ENCODE measurements at regions not wholly inside any gene's neighbourhood (a gene's known extent, or its start where the extent isn't known, plus 50 kb on each side); places are given as distances from the start of the nearest gene placed in this dataset.

DNA sequence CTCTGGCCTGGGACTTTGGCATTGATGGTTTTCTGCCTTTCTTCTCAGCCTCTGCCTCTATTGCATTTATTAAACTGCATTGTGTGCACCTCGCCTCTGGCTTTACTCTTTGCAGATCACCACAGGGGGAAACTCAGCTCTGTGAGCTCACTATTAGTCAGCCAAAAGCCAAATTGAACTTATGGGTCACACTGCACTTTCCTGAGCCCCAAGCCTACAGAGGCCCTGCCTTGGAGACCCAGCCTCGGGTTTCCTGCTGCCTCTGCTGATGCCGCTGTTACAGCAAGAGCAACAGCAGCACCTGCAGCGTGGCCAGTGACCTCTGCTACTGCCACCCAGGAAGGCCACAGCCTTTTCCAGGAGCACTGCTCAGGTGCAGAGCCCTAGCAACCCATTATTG, 122.5 kb downstream of the DAD1 start:
- ATAC-seq: peak; percentile 30
- no peak for DNase-seq
- no peaks in the 10 kb centered on the region for H3K9me3 Mint-ChIP-seq (ENCODE audit: low read depth)
- H3K36me3 Mint-ChIP-seq (ENCODE audit: low read depth): no peaks in the 10 kb centered on the region
- no peak overlapping the region for H3K27ac Mint-ChIP-seq
- no peaks in the 10 kb centered on the region for H3K4me1 Mint-ChIP-seq
- POLR2A ChIA-PET: no interaction called here
- intact Hi-C loops (cut with DNase I, micrococcal nuclease): no loop called here
- CTCF ChIA-PET: no interaction called here
- no peaks in the 10 kb centered on the region for H3K27me3 Mint-ChIP-seq
- H3K4me3 Mint-ChIP-seq: no peak overlapping the region

DNA sequence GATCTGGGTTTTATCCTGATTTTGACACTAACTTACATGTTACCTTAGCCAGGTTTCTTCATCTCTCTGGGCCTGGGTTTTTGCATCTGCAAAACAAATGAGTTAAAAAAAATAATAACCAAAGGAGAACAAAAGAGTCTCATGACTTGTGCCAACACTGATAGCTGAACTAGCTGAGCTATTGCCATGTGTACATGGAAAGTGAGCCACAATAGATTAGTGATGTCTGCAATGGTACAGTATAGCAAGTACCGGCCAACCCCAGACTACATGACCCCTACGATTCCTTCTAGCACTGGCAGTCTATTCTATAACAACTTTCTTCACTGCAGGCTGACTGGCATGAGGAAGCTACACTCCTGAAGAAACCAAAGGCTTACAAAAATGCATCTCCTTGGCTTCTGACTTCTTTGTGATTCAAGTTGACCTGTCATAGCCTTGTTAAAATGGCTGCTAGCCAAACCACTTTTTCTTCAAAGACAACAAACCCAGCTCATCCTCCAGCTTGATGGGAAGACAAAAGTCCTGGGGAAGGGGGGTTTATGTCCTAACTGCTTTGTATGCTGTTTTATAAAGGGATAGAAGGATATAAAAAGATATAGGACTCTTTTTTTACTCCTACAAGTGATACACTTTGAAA, 123.7 kb downstream of the DAD1 start:
- ATAC-seq: no peak
- POLR2A ChIA-PET: no interaction called here
- no peaks in the 10 kb centered on the region for H3K9me3 Mint-ChIP-seq (ENCODE audit: low read depth)

DNA sequence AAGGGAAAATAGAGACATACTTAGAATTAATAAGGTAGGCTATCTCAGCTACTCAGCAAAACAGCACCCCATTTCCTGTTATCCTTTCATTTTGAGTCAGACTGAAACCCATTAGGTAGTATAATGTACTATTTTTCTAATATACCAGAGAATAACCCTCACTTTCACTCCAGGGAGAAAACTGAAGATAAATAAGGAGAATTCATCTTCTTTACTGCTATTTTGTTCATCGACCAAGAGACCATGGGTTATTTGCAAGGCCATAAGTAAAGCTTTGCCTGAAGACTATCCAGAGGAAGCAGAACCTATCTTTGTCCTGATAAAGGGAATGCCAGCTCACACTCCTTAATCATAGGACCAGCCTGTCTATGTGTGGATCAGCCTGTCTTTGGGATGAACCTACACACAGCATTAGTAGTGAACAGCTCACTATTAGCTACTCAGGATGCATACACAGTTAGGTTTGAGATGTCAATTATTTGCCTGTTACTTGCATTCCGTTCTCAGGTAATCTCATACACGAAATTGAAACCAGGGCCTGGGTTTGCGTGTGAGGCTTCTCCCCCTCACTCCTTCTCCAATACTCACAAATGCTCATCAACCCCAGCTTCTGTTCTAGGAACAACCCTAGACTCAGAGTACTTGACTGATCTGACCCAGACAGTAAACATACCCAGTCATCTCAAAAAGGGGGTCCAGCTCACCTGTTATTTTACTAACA, 124.4 kb downstream of the DAD1 start:
- CTCF ChIA-PET: no interaction called here
- intact Hi-C loops (cut with DNase I, micrococcal nuclease): no loop called here
- no peak overlapping the region for H3K4me3 Mint-ChIP-seq
- no peak overlapping the region for H3K27ac Mint-ChIP-seq
- H3K4me1 Mint-ChIP-seq: no peaks in the 10 kb centered on the region
- POLR2A ChIA-PET: no interaction called here
- ATAC-seq (peak; percentile 31), DNase-seq (no peak)
- no peaks in the 10 kb centered on the region for H3K9me3 Mint-ChIP-seq (ENCODE audit: low read depth)
- H3K27me3 Mint-ChIP-seq: no peaks in the 10 kb centered on the region
- H3K36me3 Mint-ChIP-seq (ENCODE audit: low read depth): no peaks in the 10 kb centered on the region

More for the DNA sequence above, 123.7 kb downstream of the DAD1 start:
- intact Hi-C loops (cut with DNase I, micrococcal nuclease): no loop called here
- no peaks in the 10 kb centered on the region for H3K27me3 Mint-ChIP-seq
- no peak overlapping the region for H3K27ac Mint-ChIP-seq
- H3K4me1 Mint-ChIP-seq: no peaks in the 10 kb centered on the region
- no peaks in the 10 kb centered on the region for H3K36me3 Mint-ChIP-seq (ENCODE audit: low read depth)
- DNase-seq: no peak
- H3K4me3 Mint-ChIP-seq: no peak overlapping the region
- CTCF ChIA-PET: no interaction called here

DNA sequence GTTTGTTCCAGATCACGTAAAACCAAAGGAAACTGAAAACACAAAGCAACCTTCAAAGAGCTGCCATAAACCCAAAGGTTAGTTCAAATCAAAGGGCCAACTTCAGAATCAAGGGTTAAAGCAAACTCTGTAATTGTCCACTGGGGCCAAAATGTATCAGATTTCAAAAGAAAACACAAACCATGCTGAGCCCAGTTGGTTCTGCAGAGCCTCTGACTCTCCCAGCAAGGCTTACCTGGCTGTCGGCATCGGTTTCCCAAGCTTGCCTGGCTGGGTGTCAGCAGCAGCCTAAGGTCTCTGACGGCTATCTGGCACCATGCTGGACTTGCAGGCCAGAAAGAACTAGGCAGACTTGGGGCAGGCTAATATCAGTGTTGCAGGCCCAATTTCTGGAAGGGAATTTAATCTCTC, 125.3 kb downstream of the DAD1 start:
- ChIA-PET CTCF (no interaction called here), POLR2A (no interaction called here)
- H3K9me3 Mint-ChIP-seq (ENCODE audit: low read depth): no peaks in the 10 kb centered on the region
- no peak overlapping the region for H3K27ac Mint-ChIP-seq
- no peaks in the 10 kb centered on the region for H3K27me3 Mint-ChIP-seq
- ATAC-seq: no peak
- intact Hi-C loops (cut with DNase I, micrococcal nuclease): no loop called here
- no peak overlapping the region for H3K4me3 Mint-ChIP-seq
- no peaks in the 10 kb centered on the region for H3K36me3 Mint-ChIP-seq (ENCODE audit: low read depth)
- DNase-seq: no peak
- H3K4me1 Mint-ChIP-seq: no peaks in the 10 kb centered on the region

DNA sequence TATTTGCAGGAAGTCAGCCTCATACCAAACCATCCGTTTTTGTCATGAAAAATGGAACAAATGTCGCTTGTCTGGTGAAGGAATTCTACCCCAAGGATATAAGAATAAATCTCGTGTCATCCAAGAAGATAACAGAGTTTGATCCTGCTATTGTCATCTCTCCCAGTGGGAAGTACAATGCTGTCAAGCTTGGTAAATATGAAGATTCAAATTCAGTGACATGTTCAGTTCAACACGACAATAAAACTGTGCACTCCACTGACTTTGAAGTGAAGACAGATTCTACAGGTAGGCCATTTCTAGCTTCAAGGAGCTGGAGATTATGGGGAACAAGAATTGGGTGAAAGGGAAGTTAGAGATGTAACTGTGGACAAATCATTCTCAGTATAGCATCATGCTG, 126.1 kb downstream of the DAD1 start:
- ChIA-PET POLR2A (no interaction called here), CTCF (no interaction called here)
- Mint-ChIP-seq H3K9me3 (ENCODE audit: low read depth) (no peaks in the 10 kb centered on the region), H3K27ac (no peak overlapping the region), H3K4me3 (no peak overlapping the region), H3K36me3 (ENCODE audit: low read depth) (no peaks in the 10 kb centered on the region), H3K4me1 (no peaks in the 10 kb centered on the region), H3K27me3 (no peaks in the 10 kb centered on the region)
- intact Hi-C loops (cut with DNase I, micrococcal nuclease): no loop called here
- DNase-seq: no peak
- no peak for ATAC-seq

DNA sequence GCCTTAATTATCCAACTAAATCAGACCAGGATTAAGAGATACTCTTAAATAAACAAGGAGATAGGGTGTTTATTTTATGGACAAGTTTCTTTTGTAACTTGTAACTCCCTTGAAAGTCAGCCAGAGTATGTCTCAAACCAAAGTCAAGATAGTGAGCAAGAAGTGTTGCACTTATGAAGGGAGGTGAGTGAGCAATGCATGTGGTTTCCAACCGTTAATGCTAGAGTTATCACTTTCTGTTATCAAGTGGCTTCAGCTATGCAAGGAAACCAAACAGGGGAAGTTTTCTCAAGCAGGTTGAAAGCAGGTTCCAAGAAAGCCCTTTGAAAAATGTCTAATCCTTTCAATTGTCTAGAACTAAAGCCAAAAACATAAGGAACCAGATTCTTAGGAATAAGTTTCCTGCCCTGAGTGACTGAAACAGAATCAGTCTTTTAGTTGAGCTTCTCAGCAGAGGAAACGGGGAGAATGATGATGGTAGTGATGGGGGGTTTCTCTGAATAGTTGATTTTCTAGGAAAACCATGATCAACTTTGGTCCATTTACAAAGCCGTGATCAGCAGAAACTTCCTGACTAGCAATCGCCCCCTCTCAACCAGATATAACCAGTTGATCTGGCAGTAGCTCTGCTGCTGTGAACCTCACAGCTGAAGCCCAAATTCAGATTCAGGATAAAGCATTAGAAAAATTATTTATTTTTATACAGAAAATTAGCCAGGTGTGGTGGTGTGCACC, 128.4 kb downstream of the DAD1 start:
- ChIA-PET CTCF (no interaction called here), POLR2A (interaction anchor here (0.5 kb wide), 1 partner anchor 587 kb away, joined by 4 read pairs; no protein-coding TSS in a partner anchor)
- DNase-seq: no peak
- no peaks in the 10 kb centered on the region for H3K9me3 Mint-ChIP-seq (ENCODE audit: low read depth)
- H3K4me3 Mint-ChIP-seq: no peak overlapping the region
- no peaks in the 10 kb centered on the region for H3K36me3 Mint-ChIP-seq (ENCODE audit: low read depth)
- H3K27me3 Mint-ChIP-seq: no peaks in the 10 kb centered on the region
- ATAC-seq: no peak
- no peaks in the 10 kb centered on the region for H3K4me1 Mint-ChIP-seq
- no peak overlapping the region for H3K27ac Mint-ChIP-seq
- intact Hi-C loops (cut with DNase I, micrococcal nuclease): no loop called here

DNA sequence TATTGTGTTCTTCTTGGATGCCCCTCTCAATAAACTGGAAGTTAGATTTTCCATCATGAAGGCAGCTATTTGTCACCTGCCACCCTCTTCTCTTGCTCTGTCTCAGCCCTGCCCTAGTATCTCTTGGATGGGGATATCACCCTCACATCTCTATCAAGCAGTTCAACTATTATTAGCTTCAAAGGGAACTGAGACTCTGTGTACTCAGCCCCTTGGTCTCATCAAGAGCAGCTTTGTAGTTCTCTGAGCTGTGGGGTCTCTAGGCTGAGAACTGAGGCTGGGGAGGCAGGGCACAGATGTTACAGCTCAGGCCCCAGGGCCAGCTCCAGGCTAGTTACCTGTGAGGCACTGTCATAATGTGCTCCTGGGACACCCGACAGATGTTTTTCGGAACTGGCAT, 130.3 kb downstream of the DAD1 start:
- H3K9me3 Mint-ChIP-seq (ENCODE audit: low read depth): no peaks in the 10 kb centered on the region
- DNase-seq (no peak), ATAC-seq (no peak)
- H3K4me3 Mint-ChIP-seq: no peak overlapping the region
- no peaks in the 10 kb centered on the region for H3K36me3 Mint-ChIP-seq (ENCODE audit: low read depth)
- POLR2A ChIA-PET: no interaction called here
- H3K4me1 Mint-ChIP-seq: no peaks in the 10 kb centered on the region
- intact Hi-C loops (cut with DNase I, micrococcal nuclease): no loop called here
- CTCF ChIA-PET: no interaction called here
- no peaks in the 10 kb centered on the region for H3K27me3 Mint-ChIP-seq
- no peak overlapping the region for H3K27ac Mint-ChIP-seq

DNA sequence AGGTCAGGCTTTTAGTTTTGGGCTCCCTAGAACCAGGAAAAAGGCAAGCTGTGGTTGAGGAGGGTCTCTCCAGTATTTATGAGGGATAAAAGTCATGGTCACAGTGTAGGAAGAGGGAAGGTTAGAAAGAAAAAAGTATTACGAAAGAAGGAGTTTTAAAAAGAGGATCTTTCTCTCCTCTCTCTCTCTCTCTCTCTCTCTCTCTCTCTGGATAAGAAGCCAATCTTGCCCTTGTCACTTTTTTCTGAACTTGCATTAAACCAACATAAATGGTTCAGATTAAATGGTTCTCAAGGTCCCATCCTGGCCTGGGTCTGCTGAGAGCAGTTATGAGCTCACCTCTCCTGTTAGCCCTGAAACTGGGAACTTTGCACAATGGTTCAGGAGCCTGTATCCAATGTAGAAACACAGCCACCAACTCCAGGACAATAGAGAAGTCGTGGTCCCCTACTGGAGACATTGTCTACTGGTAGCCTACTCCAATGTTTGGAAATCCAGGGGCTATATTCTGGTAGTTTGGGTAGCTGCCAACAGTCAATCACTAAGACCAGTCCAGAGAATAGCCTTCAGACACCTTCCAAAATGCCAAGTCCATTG, 131.9 kb downstream of the DAD1 start:
- H3K36me3 Mint-ChIP-seq (ENCODE audit: low read depth): no peaks in the 10 kb centered on the region

DNA sequence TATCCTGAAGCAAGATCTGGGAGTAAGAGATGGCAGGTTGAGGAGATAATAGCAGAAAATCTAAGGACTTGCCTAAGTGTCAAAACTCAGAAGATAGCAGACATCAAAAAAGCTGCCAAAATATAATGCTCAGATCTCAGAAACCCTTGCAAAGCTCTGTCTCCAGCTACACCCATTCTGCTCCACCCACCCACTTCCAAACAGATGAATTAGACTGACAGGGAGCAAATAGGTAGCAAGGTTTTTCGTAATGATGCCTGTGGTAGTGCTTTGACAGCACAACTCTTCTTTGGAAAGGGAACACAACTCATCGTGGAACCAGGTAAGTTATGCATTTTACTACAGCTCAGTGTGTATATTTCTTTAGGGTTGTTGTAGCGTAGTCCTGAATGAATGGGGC, 132.6 kb downstream of the DAD1 start:
- no peaks in the 10 kb centered on the region for H3K9me3 Mint-ChIP-seq (ENCODE audit: low read depth)
- intact Hi-C loops (cut with DNase I, micrococcal nuclease): no loop called here
- H3K36me3 Mint-ChIP-seq (ENCODE audit: low read depth): no peaks in the 10 kb centered on the region
- CTCF ChIA-PET: no interaction called here
- H3K27me3 Mint-ChIP-seq: no peaks in the 10 kb centered on the region
- no peak overlapping the region for H3K27ac Mint-ChIP-seq
- H3K4me1 Mint-ChIP-seq: no peaks in the 10 kb centered on the region
- POLR2A ChIA-PET: no interaction called here
- H3K4me3 Mint-ChIP-seq: peak overlapping the region; percentile 12
- no peak for DNase-seq
- no peak for ATAC-seq

More for the DNA sequence above, 131.9 kb downstream of the DAD1 start:
- Mint-ChIP-seq H3K27ac (no peak overlapping the region), H3K9me3 (ENCODE audit: low read depth) (no peaks in the 10 kb centered on the region), H3K4me3 (no peak overlapping the region), H3K27me3 (no peaks in the 10 kb centered on the region), H3K4me1 (no peaks in the 10 kb centered on the region)
- DNase-seq (no peak), ATAC-seq (no peak)
- ChIA-PET CTCF (no interaction called here), POLR2A (no interaction called here)
- intact Hi-C loops (cut with DNase I, micrococcal nuclease): no loop called here

DNA sequence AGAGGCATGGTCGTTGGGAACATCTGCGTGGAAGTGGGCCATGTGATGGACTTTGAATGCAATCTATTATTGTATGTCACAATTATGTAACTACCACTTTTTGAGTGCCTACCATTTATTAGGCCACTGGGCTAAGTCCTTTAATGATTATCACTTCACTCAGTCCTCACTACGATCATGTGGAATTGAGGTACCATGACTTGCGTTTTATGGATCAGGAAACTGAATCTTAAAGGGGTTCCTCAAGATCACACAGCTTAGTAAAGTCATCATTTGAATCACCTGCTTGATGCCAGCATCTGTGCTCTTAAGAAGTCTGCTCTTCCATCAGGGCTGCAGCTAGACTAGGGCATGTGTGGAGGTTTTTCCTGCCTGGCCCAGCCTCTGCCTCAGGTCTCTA, 136.7 kb downstream of the DAD1 start:
- no peak for ATAC-seq
- no peaks in the 10 kb centered on the region for H3K9me3 Mint-ChIP-seq (ENCODE audit: low read depth)
- ChIA-PET CTCF (no interaction called here), POLR2A (no interaction called here)
- no peak overlapping the region for H3K27ac Mint-ChIP-seq
- H3K4me3 Mint-ChIP-seq: peak overlapping the region; percentile 28
- H3K27me3 Mint-ChIP-seq: no peaks in the 10 kb centered on the region
- H3K4me1 Mint-ChIP-seq: no peaks in the 10 kb centered on the region
- intact Hi-C loops (cut with DNase I, micrococcal nuclease): no loop called here
- no peaks in the 10 kb centered on the region for H3K36me3 Mint-ChIP-seq (ENCODE audit: low read depth)
- no peak for DNase-seq

DNA sequence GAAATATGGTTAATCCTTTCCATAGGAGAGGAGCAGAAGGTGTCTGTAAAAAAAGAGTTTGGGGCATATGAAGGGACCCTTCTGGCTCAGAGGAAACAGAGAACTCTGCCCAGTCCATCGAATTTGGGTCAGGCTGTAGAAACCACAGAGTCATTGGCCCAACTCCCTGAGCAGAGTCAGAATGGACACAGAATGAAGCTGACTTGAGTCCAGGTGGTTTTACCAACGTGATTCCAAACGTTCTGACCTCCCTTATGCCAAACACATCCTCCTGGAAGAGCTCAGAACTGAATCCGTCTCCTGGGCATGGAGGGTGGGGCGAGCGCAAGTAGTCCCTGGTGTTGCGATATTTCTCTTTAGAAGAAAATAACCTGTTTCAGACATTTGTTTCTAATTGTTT, 138.8 kb downstream of the DAD1 start:
- no peak overlapping the region for H3K27ac Mint-ChIP-seq

DNA sequence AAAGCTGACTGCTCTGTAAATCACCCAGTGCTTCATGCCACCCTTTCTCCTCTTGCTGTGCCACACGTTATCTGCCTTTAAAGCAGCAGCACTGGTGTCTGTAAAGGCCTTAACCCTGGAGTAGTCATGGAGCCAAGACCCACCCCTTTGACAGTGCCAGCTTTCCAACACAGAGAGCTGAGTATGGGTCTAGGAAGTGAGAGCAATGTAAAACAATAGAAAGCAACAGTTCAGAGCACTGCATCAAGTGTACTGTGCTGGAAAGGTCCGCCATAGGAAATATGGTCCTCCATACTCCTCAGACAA, 139.5 kb downstream of the DAD1 start:
- Mint-ChIP-seq H3K9me3 (ENCODE audit: low read depth) (no peaks in the 10 kb centered on the region), H3K4me3 (no peak overlapping the region), H3K36me3 (ENCODE audit: low read depth) (no peaks in the 10 kb centered on the region), H3K27me3 (no peaks in the 10 kb centered on the region), H3K4me1 (no peaks in the 10 kb centered on the region), H3K27ac (no peak overlapping the region)
- POLR2A ChIA-PET: no interaction called here
- CTCF ChIA-PET: no interaction called here
- no peak for ATAC-seq
- intact Hi-C loops (cut with DNase I, micrococcal nuclease): no loop called here
- DNase-seq: no peak

More for the DNA sequence above, 138.8 kb downstream of the DAD1 start:
- Mint-ChIP-seq H3K9me3 (ENCODE audit: low read depth) (no peaks in the 10 kb centered on the region), H3K4me1 (no peaks in the 10 kb centered on the region), H3K27me3 (no peaks in the 10 kb centered on the region), H3K4me3 (no peak overlapping the region), H3K36me3 (ENCODE audit: low read depth) (no peaks in the 10 kb centered on the region)
- DNase-seq: no peak
- ChIA-PET CTCF (no interaction called here), POLR2A (no interaction called here)
- intact Hi-C loops (cut with DNase I, micrococcal nuclease): no loop called here
- ATAC-seq: no peak

All from activated CD4-positive, alpha-beta T cell treated with anti-CD3 and anti-CD28 coated beads for 36 hours (primary cell).